Chondrocyte (in vitro differentiated cells): ENCODE measurements at regions not wholly inside any gene's neighbourhood (a gene's known extent, or its start where the extent isn't known, plus 50 kb on each side); places are given as distances from the start of the nearest gene placed in this dataset.

Experiments
- DNase-seq: peaks from one replicate; pipeline ENCODE4 v3.0.0; 2021; ENCODE audit warnings: mixed read lengths, low spot score
- H3K27ac Mint-ChIP-seq: one replicate; pipeline ENCODE4 v1.8.0; 2021; ENCODE audit warnings: mild to moderate bottlenecking, moderate library complexity, mixed read lengths; ENCODE audit not compliant: unreplicated experiment
- H3K27me3 Mint-ChIP-seq: 2 replicates; pipeline ENCODE4 v1.8.0; 2021; ENCODE audit warnings: low read depth, mixed read lengths
- H3K36me3 Mint-ChIP-seq: 2 replicates; pipeline ENCODE4 v1.8.0; 2021; ENCODE audit warnings: low read depth, mixed read lengths
- H3K4me1 Mint-ChIP-seq: 2 replicates; pipeline ENCODE4 v1.8.0; 2021; ENCODE audit warnings: low read depth, mild to moderate bottlenecking, mixed read lengths
- H3K4me3 Mint-ChIP-seq: one replicate; pipeline ENCODE4 v1.8.0; 2021; ENCODE audit warnings: mild to moderate bottlenecking, moderate library complexity, mixed read lengths; ENCODE audit not compliant: unreplicated experiment
- H3K9me3 Mint-ChIP-seq: 2 replicates; pipeline ENCODE4 v1.8.0; 2021; ENCODE audit warnings: low read depth, mixed read lengths
- CTCF ChIP-seq: fragments of 200-600 bp; sonication (generic); IDR thresholded peaks from 2 replicates; pipeline ENCODE4 v1.5.0; 2021; ENCODE audit warnings: antibody characterized with exemption, mild to moderate bottlenecking, moderate library complexity

DNA sequence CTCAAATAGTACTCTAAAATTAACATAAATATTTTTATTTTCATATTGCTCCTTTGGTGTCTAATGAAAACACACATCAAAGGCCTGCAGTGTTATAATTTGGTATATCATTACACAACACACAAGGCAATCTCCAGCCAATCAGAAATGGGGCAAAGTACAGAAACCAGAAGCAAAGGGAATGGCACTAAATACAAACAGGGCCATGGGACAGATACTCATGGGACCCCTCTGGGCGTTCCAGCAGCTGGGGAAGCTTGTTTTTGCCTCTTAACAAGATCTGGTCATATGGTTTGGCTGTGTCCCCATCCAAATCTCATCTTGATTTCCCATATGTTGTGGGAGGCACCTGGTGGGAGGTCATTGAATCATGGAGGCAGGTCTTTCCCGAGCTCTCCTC lies 551.8 kb upstream of the NRP1 start:
- H3K27me3 Mint-ChIP-seq: no peaks in the 10 kb centered on the region
- no peaks in the 10 kb centered on the region for H3K4me1 Mint-ChIP-seq
- H3K27ac Mint-ChIP-seq: no peak overlapping the region
- no peak for DNase-seq
- no peak overlapping the region for H3K4me3 Mint-ChIP-seq
- H3K36me3 Mint-ChIP-seq: no peaks in the 10 kb centered on the region
- peaks cover 5% of the 10 kb centered on the region for H3K9me3 Mint-ChIP-seq
- TF ChIP-seq CTCF: no peak

GRCh38 chr10:33884604-33885003 lies 550.1 kb upstream of the NRP1 start:
- peaks cover 3% of the 10 kb centered on the region for H3K4me1 Mint-ChIP-seq
- H3K4me3 Mint-ChIP-seq: no peak overlapping the region
- no peaks in the 10 kb centered on the region for H3K36me3 Mint-ChIP-seq
- H3K27me3 Mint-ChIP-seq: no peaks in the 10 kb centered on the region
- H3K27ac Mint-ChIP-seq: no peak overlapping the region
- TF ChIP-seq CTCF: no peak
- no peak for DNase-seq
- H3K9me3 Mint-ChIP-seq: peaks cover 5% of the 10 kb centered on the region

DNA sequence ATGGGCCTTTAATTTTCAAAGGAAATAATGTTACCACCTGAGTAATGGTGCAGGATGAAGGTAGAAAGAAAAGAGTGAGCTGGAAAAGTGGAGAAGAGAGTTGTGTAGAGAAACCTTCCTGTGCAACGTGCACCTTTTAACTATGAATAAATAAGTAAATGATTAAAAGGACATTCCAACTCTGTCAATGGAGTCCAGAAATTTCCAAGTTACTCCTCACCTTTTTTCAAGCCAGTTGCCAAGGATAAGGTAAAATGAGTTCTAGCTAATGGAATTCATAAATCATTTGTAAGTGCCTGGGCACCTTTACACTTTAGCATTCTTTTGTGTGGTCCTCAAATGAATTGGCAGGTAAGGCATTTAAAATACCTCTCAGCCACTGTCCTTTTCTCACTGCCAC lies 549.4 kb upstream of the NRP1 start:
- TF ChIP-seq CTCF: no peak
- H3K9me3 Mint-ChIP-seq: peaks cover 5% of the 10 kb centered on the region
- H3K36me3 Mint-ChIP-seq: no peaks in the 10 kb centered on the region
- peaks cover 8% of the 10 kb centered on the region for H3K4me1 Mint-ChIP-seq
- no peak for DNase-seq
- no peaks in the 10 kb centered on the region for H3K27me3 Mint-ChIP-seq
- H3K27ac Mint-ChIP-seq: no peak overlapping the region
- H3K4me3 Mint-ChIP-seq: no peak overlapping the region

GRCh38 chr10:33882996-33883395 lies 548.5 kb upstream of the NRP1 start:
- no peak for DNase-seq
- Mint-ChIP-seq H3K27ac (no peak overlapping the region), H3K27me3 (no peaks in the 10 kb centered on the region), H3K4me3 (no peak overlapping the region), H3K4me1 (peaks cover 17% of the 10 kb centered on the region), H3K36me3 (no peaks in the 10 kb centered on the region), H3K9me3 (peaks cover 5% of the 10 kb centered on the region)
- no peak for TF ChIP-seq CTCF

- H3K4me3 Mint-ChIP-seq: no peak overlapping the region
- H3K4me1 Mint-ChIP-seq: peaks cover 34% of the 10 kb centered on the region
- H3K9me3 Mint-ChIP-seq: peaks cover 5% of the 10 kb centered on the region
- no peaks in the 10 kb centered on the region for H3K27me3 Mint-ChIP-seq
- H3K27ac Mint-ChIP-seq: no peak overlapping the region
- no peak for TF ChIP-seq CTCF
- no peaks in the 10 kb centered on the region for H3K36me3 Mint-ChIP-seq
- DNase-seq: no peak
Measured at GRCh38 chr10:33880291-33880690, 545.8 kb upstream of the NRP1 start.
